Left ventricle myocardium inferior (tissue), 1 donor: ENCODE measurements at regions not wholly inside any gene's neighbourhood (a gene's known extent, or its start where the extent isn't known, plus 50 kb on each side); places are given as distances from the start of the nearest gene placed in this dataset.
"Not testable (repeated sequence)": the region's sequence is repeated elsewhere in the genome, so short reads cannot be mapped to it uniquely, and the experiment has no call there.

ENCODE experiments used
- DNase-seq: peaks from one replicate; pipeline ENCODE4 v3.0.0-alpha.2; 2020
- H3K27ac ChIP-seq: fragments of 200-600 bp; replicated peaks from 2 replicates; pipeline ENCODE4 v1.8.0; 2021
- H3K27me3 ChIP-seq: fragments of 200-600 bp; 2 replicates; pipeline ENCODE4 v1.8.0; 2021; ENCODE audit warnings: low read depth
- H3K36me3 ChIP-seq: fragments of 200-600 bp; 2 replicates; pipeline ENCODE4 v1.8.0; 2021
- H3K4me1 ChIP-seq: fragments of 200-600 bp; 2 replicates; pipeline ENCODE4 v1.8.0; 2021
- H3K4me3 ChIP-seq: fragments of 200-600 bp; 2 replicates; pipeline ENCODE4 v1.8.0; 2021; ENCODE audit warnings: mild to moderate bottlenecking, moderate library complexity
- H3K9me3 ChIP-seq: fragments of 200-600 bp; replicated peaks from 2 replicates; pipeline ENCODE4 v1.8.0; 2021
- intact Hi-C: fragments of 100-400 bp; cut with micrococcal nuclease; formaldehyde crosslinking; loops from one replicate; pipeline ENCODE4 v1.11.0; 2022
- TF ChIP-seq, protein P1 (sequence below): fragments of 200-600 bp; IDR thresholded peaks from 2 replicates; pipeline ENCODE4 v1.8.0; 2021; ENCODE audit warnings: antibody characterized with exemption, mild to moderate bottlenecking, borderline replicate concordance
- donor health status: DM: no; HTN: yes; CAD: no; lungs with severe emphysema.

DNA sequence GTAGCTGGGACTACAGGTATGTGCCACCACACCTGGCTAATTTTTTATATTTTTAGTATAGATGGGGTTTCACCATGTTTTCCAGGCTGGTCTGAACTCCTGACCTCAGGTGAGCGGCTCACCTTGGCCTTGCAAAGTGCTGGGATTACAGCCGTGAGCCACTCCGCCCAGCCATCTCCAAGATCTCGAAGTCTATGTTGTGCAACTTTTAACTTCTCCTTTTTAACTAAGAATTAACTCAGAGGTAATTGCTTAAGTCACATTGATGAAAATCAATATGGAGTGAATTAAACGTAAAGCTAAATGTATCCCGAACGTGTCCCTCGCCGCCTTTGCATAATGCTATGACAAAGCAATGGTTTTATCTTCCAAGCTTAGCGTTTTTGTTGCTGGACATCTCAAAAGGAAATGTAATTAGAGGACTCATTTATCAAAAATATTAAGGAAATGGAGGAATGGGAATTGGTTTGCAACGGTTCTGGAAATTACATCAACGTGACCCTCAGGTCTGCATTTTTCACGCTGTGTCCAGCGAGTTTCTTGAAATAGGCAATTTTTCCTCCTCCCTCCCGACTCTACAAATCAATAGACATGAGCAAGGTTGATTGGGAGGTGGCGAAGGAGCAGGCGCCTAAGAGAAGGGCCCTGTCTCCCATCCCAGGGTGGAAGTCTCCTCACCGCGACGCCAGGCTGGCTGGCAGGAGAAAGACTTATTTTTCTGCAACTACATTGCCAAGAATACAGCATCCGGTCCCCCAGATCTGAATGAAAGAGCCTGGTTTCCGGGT, 89.8 kb downstream of the TMEM130 start:
- H3K27ac ChIP-seq, result no peak overlapping the region
- no peaks in the 10 kb centered on the region for H3K4me1 ChIP-seq
- intact Hi-C loops, result no loop called here
- DNase-seq, result no peak
- H3K27me3 ChIP-seq, result peaks cover 9% of the 10 kb centered on the region
- no peaks in the 10 kb centered on the region for H3K9me3 ChIP-seq
- no peaks in the 10 kb centered on the region for H3K36me3 ChIP-seq
- TF ChIP-seq, protein P1, sequence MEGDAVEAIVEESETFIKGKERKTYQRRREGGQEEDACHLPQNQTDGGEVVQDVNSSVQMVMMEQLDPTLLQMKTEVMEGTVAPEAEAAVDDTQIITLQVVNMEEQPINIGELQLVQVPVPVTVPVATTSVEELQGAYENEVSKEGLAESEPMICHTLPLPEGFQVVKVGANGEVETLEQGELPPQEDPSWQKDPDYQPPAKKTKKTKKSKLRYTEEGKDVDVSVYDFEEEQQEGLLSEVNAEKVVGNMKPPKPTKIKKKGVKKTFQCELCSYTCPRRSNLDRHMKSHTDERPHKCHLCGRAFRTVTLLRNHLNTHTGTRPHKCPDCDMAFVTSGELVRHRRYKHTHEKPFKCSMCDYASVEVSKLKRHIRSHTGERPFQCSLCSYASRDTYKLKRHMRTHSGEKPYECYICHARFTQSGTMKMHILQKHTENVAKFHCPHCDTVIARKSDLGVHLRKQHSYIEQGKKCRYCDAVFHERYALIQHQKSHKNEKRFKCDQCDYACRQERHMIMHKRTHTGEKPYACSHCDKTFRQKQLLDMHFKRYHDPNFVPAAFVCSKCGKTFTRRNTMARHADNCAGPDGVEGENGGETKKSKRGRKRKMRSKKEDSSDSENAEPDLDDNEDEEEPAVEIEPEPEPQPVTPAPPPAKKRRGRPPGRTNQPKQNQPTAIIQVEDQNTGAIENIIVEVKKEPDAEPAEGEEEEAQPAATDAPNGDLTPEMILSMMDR, result no peak
- H3K4me3 ChIP-seq, result no peak overlapping the region

DNA sequence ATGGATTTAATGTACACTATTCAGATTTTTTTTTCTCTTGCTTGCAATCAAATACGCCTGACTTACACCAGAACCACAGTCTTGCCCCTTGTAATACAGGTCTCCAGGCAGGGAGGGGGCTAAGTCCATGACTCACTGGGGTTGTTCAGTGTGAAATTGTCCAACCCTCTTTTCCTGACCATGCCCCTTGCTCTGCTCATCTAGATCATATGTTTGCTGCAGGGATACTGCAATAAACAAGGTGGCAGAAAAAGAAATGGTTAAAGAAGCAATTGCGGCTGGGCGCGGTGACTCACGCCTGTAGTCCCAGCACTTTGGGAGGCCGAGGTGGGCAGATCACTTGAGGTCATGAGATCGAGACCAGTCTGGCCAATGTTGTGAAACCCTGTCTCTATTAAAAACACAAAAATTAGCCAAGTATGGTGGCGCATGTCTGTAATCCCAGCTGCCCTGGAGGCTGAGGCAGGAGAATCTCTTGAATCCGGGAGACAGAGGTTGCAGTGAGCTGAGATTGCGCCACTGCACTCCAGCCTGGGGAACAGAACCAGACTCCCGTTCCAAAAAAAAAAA, 85.5 kb downstream of the TMEM130 start:
- intact Hi-C loops, result no loop called here
- Histone ChIP-seq H3K36me3 (no peaks in the 10 kb centered on the region), H3K4me3 (no peak overlapping the region), H3K4me1 (no peaks in the 10 kb centered on the region), H3K27me3 (peaks cover 16% of the 10 kb centered on the region), H3K27ac (no peak overlapping the region), H3K9me3 (no peaks in the 10 kb centered on the region)
- no peak for DNase-seq
- TF ChIP-seq, protein P1, result no peak

DNA sequence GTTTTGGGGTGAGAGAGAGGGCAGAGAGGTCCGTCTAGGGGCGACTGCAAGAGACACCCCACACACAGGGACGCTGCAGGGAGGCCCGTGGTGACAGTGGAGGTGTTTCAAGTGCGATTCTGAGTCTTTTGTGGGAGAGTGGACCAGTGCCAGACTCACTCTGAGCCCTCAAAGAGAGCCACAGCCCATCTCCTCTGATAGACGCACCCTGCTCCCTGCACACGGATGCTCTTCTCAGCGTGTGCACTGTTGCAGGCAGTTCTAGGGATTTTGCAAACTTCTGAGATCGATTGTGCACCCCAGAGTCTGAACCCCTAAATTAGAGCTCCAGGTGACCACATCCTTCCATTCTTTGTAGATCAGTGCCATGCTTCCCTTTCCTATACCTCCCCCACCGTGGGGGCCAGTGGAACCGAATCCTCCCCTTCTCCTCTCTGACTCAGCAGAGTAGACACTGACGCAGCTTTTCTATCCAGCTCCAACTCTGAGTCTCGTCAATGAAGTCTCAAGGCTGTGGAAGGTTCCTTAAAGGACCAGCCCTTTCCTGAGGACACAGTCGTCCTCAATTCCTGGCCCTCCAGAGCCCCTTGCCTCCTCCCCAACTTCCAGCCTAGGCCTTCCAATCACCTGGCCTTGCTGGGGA, 83.8 kb downstream of the TMEM130 start:
- TF ChIP-seq, protein P1, result no peak
- Histone ChIP-seq H3K4me1 (no peaks in the 10 kb centered on the region), H3K27me3 (peaks cover 16% of the 10 kb centered on the region), H3K27ac (no peak overlapping the region), H3K4me3 (no peak overlapping the region), H3K9me3 (no peaks in the 10 kb centered on the region), H3K36me3 (no peaks in the 10 kb centered on the region)
- intact Hi-C loops, result no loop called here
- no peak for DNase-seq

DNA sequence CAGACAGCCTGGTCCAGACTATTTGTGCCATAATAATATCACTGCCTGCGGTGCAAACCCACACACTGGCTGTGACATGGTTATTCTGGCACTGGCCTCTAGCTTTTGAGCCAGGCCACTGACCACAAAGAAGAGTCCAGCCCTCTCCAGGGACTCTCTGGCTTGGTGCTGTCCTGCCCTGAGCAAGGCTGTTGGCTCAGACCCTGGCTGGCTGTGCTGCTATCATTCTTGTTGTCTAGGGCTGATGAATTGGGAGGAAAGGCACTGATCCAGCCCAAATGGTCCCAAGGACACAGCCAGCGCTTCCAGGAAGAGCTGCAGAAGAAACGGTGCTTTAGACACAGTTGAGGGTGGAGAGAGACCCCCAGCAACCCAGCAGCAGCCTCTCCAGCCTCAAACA, 80.8 kb downstream of the TMEM130 start:
- H3K36me3 ChIP-seq, result no peaks in the 10 kb centered on the region
- DNase-seq, result no peak
- no peaks in the 10 kb centered on the region for H3K9me3 ChIP-seq
- no peak overlapping the region for H3K27ac ChIP-seq
- peaks cover 7% of the 10 kb centered on the region for H3K27me3 ChIP-seq
- H3K4me3 ChIP-seq, result no peak overlapping the region
- H3K4me1 ChIP-seq, result no peaks in the 10 kb centered on the region
- TF ChIP-seq, protein P1, result no peak
- intact Hi-C loops, result no loop called here

DNA sequence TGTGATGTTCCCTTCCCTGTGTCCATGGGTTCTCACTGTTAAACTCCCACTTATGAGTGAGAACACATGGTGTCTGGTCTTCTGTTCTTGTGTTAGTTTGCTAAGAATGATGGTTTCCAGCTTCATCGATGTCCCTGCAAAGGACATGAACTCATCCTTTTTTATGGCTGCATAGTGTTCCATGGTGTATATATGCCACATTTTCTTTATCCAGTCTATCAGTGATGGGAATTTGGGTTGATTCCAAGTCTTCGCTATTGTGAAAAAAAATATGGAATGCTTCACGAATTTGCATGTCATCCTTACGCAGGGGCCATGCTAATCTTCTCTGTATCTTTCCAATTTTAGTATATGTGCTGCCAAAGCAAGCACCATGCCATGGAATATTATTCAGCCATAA, 75.4 kb downstream of the TMEM130 start:
- H3K27ac ChIP-seq, H3K4me3 ChIP-seq, H3K9me3 ChIP-seq, intact Hi-C loops, H3K27me3 ChIP-seq, H3K36me3 ChIP-seq, DNase-seq, H3K4me1 ChIP-seq: not testable (repeated sequence)
